OCI-LY3 (cell line): ENCODE measurements at regions not wholly inside any gene's neighbourhood (a gene's known extent, or its start where the extent isn't known, plus 50 kb on each side); places are given as distances from the start of the nearest gene placed in this dataset.

Experiments
- EZH2phosphoT487 ChIP-seq: fragments of 200-600 bp; shearing (Covaris generic); IDR thresholded peaks from 2 replicates; pipeline ENCODE4 v1.6.1; 2018; ENCODE audit warnings: antibody characterized with exemption, mixed run types, low read depth
- TF ChIP-seq, protein P1 (sequence below): fragments of 200-600, 300-600 bp; sonication (generic); IDR thresholded peaks from 2 replicates; pipeline ENCODE4 v1.5.1; 2014; ENCODE audit warnings: antibody characterized with exemption, low read length, low read depth

DNA sequence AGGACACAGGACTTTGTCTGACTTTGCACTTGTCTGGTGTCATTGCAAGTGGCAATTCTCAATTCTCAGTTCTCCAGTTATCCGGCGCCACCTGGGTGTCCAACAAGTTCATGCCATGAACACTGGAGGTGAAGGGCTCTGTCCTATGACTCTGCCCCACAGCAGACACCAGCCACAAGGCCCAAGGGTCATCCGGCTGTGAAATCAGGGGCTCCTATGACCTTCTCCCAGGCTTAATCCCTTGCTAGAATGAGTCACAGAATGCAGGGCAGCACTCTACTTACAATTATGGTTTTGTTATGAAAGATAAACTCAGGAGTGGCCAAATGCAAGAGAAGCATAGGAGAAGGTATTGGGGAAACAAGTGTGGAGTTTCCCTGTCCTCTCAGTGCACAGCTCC is 392.0 kb downstream of the GADD45G start:
- TF ChIP-seq, protein P1, sequence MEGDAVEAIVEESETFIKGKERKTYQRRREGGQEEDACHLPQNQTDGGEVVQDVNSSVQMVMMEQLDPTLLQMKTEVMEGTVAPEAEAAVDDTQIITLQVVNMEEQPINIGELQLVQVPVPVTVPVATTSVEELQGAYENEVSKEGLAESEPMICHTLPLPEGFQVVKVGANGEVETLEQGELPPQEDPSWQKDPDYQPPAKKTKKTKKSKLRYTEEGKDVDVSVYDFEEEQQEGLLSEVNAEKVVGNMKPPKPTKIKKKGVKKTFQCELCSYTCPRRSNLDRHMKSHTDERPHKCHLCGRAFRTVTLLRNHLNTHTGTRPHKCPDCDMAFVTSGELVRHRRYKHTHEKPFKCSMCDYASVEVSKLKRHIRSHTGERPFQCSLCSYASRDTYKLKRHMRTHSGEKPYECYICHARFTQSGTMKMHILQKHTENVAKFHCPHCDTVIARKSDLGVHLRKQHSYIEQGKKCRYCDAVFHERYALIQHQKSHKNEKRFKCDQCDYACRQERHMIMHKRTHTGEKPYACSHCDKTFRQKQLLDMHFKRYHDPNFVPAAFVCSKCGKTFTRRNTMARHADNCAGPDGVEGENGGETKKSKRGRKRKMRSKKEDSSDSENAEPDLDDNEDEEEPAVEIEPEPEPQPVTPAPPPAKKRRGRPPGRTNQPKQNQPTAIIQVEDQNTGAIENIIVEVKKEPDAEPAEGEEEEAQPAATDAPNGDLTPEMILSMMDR: peak; percentile 37
- no peak for TF ChIP-seq EZH2phosphoT487
